Epithelial cell of proximal tubule (primary cell): ENCODE measurements at regions not wholly inside any gene's neighbourhood (a gene's known extent, or its start where the extent isn't known, plus 50 kb on each side); places are given as distances from the start of the nearest gene placed in this dataset.

ENCODE experiments used
- DNase-seq: peaks from one replicate; pipeline ENCODE4 v3.0.0-alpha.2; 2011; ENCODE audit warnings: low read depth
- H3K4me3 ChIP-seq: 2 replicates; pipeline ENCODE4 v1.5.1; 2011; ENCODE audit warnings: low read depth, mild to moderate bottlenecking, low read length
- TF ChIP-seq, protein P1 (sequence below): conservative IDR thresholded peaks from 2 replicates; pipeline ENCODE4 v1.5.1; 2012; ENCODE audit warnings: low read depth, mild to moderate bottlenecking, low read length

DNA sequence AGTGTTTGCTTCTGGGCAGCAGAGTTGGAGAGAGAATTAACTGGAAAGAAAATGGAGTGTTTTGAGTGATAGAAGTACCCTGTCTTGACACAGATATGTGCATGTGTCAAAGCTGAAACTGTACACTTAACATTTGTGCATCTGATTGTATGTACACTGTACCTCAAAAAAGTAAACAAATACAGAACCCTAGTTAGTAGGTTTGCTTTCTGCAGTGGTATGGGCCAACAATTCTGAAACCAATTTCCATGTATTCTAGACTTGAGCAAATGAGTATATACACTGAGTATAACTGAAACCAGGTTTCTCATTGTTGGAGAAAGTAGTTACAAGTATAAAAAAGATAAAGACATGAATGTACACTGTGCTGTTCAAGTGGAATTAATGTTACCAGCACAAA, 52.4 kb downstream of the ELAPOR2 start:
- DNase-seq, result no peak
- TF ChIP-seq, protein P1, sequence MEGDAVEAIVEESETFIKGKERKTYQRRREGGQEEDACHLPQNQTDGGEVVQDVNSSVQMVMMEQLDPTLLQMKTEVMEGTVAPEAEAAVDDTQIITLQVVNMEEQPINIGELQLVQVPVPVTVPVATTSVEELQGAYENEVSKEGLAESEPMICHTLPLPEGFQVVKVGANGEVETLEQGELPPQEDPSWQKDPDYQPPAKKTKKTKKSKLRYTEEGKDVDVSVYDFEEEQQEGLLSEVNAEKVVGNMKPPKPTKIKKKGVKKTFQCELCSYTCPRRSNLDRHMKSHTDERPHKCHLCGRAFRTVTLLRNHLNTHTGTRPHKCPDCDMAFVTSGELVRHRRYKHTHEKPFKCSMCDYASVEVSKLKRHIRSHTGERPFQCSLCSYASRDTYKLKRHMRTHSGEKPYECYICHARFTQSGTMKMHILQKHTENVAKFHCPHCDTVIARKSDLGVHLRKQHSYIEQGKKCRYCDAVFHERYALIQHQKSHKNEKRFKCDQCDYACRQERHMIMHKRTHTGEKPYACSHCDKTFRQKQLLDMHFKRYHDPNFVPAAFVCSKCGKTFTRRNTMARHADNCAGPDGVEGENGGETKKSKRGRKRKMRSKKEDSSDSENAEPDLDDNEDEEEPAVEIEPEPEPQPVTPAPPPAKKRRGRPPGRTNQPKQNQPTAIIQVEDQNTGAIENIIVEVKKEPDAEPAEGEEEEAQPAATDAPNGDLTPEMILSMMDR, result no peak
- H3K4me3 ChIP-seq, result no peak overlapping the region

DNA sequence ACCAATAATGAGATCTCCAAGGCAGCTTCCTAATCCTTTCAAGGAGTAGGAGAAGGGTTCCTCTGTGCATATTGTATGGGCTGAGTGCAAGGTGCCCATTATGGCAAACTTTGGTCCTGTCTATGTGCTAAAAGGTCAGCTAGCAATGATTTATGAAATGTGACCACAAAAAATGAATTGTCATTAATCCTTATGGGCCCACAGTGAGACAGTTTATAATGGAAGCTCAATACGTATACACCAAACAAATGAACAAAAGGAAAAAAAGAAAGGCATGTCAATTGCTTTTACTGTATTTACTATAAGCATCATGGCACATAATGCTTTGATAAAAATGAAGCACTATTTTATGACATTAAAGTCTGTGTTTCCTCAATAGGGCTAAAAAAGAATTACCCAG, 54.5 kb downstream of the ELAPOR2 start:
- TF ChIP-seq, protein P1, result no peak
- H3K4me3 ChIP-seq, result no peak overlapping the region
- DNase-seq, result no peak

DNA sequence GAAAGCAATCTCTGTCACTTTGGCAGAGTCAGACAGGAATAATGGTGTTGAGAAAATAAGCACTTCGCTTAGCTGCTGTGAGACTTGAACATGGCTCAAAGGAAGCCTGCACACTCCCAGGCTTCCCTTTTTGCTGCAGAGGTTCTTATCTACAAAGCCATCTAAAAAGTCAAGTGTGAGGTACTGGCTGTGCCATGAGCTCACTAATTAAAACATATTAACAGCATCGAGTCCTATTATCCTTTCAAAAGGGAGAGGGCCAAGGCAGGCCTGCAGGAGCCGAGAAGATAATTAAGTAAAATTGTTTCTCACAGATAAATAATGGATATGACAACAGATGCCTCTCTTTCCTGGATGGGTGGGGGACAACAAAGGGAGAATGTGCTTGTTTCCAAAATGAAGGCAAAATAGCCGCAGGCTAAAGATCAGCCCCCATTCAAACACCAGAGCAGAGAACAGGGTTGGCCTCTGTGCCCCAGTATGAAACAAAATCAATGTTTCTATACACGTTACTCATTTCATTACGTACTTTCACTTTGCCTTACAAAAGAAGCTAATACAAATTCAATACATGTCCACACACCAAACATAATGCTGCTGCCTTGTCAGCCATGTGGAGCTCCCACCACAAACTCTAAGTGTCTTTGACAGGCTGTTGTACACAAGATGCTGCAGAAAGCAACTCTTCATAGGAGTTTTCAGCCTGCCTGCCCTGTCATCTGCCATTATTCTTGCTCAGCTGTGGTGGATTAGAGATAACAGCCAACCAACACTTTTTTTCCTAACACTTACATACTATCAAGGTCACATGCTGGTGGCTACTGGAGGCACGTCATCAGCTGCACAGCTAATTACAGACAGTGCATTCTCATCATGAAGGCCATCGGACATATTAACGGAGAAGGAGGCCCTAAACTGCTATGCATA, 55.3 kb downstream of the ELAPOR2 start:
- H3K4me3 ChIP-seq, result no peak overlapping the region
- TF ChIP-seq, protein P1, result no peak
- DNase-seq, result no peak

DNA sequence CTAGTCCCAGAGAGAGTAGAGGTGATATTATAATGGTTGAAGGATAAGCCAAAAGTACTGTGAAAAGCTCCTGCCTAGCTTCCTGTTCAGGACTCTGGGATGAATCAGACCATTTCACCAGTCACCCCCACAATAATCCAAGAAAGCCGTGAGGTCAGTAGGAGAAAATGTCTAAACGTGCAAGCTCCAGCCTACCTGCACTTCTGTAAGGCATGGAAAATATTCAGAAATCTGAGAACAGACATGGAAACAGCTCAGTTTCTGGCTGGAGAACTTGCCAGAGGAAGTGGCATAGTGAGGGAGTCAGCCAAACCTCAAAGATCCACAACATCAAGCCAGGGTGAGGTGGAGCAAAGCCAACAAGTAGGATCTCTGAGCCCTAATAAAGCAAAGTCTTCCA, 58.2 kb downstream of the ELAPOR2 start:
- no peak overlapping the region for H3K4me3 ChIP-seq
- no peak for DNase-seq
- TF ChIP-seq, protein P1, result no peak

DNA sequence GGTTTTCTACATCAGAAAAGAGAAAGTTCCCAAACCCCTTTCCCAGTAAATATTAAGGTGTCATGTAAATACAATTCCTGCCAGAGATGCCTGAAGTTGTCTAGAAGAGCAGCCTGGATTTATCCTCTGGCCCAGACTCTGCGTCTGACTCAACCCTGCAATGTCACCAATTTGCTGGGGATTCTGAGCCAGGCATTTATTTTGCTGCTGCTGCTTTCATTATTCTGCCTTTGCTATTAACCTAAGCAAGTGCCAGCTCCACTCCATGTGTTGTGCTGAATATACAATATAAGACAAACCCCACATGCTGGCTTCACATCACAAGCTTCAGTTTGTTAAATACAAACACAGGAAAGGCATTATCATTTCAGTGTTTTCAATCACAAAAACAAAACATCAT, 59.1 kb downstream of the ELAPOR2 start:
- no peak overlapping the region for H3K4me3 ChIP-seq
- TF ChIP-seq, protein P1, result no peak
- DNase-seq, result no peak

DNA sequence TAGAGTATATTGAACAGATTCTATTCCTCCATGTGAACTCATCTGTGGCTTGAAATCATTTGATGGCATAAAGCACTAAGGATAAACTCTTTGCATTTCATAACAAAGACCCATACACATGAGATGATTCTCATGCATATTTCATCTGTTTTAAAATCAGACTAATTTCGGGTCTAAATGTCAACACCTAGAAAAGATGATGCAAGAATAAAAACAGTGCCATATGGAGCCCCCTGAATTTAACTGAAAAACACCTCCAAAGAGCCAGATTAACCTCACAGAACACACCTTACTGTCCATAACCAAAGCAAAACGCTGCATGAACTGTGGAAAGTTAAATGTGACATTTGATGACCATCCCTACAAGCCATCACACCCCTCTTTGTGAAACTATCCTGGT, 59.7 kb downstream of the ELAPOR2 start:
- no peak overlapping the region for H3K4me3 ChIP-seq
- no peak for DNase-seq
- TF ChIP-seq, protein P1, result no peak

DNA sequence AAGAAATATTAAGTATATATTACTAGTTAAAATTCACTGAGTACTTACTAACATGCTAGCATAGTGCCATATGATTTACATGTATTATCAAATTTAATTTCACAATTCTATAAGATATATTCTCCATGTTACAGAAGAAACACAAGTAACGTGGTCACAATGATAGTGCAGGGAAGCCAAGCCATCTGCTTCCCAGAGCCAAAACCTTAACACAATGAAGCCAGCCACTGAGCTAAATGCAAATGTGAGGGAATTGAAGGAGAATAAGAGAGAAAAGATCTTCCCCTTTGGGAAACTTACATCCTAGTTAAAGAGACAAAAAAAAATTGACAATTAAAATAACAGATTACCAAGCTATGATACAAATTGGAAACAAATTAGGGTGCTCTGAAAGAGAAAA, 63.6 kb downstream of the ELAPOR2 start:
- no peak for DNase-seq
- TF ChIP-seq, protein P1, result no peak
- H3K4me3 ChIP-seq, result no peak overlapping the region
